Stomach smooth muscle (tissue), 2 donors: ENCODE measurements at regions not wholly inside any gene's neighbourhood (a gene's known extent, or its start where the extent isn't known, plus 50 kb on each side); places are given as distances from the start of the nearest gene placed in this dataset.

Source experiments
- H3K27ac ChIP-seq: one replicate; pipeline ENCODE4 v1.7.0; 2013; ENCODE audit warnings: mild to moderate bottlenecking, low read length, inconsistent platforms
- H3K27me3 ChIP-seq, 2 donors: one replicate each; pipeline ENCODE4 v1.7.0; 2013; ENCODE audit warnings: low read length in 2 of 2; ENCODE audit not compliant: insufficient read depth in 2 of 2, control insufficient read depth in 1 of 2
- H3K36me3 ChIP-seq, 2 donors: one replicate each; pipeline ENCODE4 v1.7.0; 2013; ENCODE audit warnings: low read length in 2 of 2; ENCODE audit not compliant: control insufficient read depth in 2 of 2, insufficient read depth in 2 of 2
- H3K4me1 ChIP-seq: one replicate; pipeline ENCODE4 v1.7.0; 2013; ENCODE audit warnings: low read length; ENCODE audit not compliant: control insufficient read depth, insufficient read depth
- H3K4me3 ChIP-seq, 2 donors: one replicate each; pipeline ENCODE4 v1.7.0; 2013; ENCODE audit warnings: low read length in 2 of 2
- H3K9ac ChIP-seq, 2 donors: one replicate each; pipeline ENCODE4 v1.7.0; 2013; ENCODE audit warnings: low read length in 2 of 2, mild to moderate bottlenecking in 1 of 2
- H3K9me3 ChIP-seq, 2 donors: one replicate each; pipeline ENCODE4 v1.7.0; 2013; ENCODE audit warnings: low read length in 2 of 2; ENCODE audit not compliant: control insufficient read depth in 2 of 2
- donor health status: healthy.
- donor health status: Pancreatic carcinoma.

DNA sequence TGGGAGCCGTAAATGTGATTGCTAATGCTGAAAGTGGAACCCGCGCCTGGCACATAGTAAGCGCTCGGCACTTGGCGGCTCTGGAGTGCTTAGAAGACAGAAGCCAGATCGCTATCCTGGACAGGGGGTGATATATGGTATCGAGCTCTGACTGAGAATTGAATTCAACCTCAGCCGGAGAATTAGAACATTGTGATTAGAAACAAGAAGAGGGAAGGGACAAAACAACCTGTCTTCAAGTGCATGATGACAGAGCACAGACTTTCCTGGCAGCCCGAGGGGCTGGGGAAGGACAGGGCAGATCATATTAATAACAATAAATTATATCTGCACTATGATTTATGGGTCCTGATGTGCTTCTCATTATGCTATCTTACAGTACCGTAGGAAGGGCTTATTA lies 66.9 kb upstream of the TBX3 start:
- H3K27me3 ChIP-seq, result no peaks in the 10 kb centered on the region
- no peaks in the 10 kb centered on the region for H3K36me3 ChIP-seq
- no peak overlapping the region for H3K9ac ChIP-seq

DNA sequence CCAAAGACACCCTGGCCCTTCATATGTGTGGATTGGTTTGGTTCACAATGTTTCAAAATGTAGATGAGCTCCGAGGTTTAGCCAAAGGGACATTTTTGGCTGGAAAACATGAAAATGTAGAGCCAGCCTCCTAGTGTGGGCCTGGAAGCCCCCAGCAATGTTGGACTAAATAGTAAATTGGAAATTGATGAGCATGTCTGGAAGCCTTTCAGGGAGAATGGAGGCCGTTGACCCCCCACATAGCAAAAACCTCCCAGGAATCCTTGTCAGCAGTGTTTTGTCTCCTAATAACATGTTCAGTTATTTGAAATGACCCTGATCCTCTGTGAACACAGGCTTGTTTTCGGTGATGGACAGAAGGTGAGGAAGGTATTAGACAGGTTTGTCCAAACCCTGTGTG lies 65.1 kb upstream of the TBX3 start:
- Histone ChIP-seq H3K36me3 (no peaks in the 10 kb centered on the region), H3K9ac (no peak overlapping the region), H3K9me3 (no peaks in the 10 kb centered on the region), H3K27me3 (no peaks in the 10 kb centered on the region), H3K27ac (no peak overlapping the region), H3K4me1 (peaks cover 13% of the 10 kb centered on the region), H3K4me3 (no peak overlapping the region)

More for the DNA sequence above, 66.9 kb upstream of the TBX3 start:
- no peak overlapping the region for H3K4me3 ChIP-seq
- H3K4me1 ChIP-seq, result peaks cover 4% of the 10 kb centered on the region
- no peaks in the 10 kb centered on the region for H3K9me3 ChIP-seq
- no peak overlapping the region for H3K27ac ChIP-seq

DNA sequence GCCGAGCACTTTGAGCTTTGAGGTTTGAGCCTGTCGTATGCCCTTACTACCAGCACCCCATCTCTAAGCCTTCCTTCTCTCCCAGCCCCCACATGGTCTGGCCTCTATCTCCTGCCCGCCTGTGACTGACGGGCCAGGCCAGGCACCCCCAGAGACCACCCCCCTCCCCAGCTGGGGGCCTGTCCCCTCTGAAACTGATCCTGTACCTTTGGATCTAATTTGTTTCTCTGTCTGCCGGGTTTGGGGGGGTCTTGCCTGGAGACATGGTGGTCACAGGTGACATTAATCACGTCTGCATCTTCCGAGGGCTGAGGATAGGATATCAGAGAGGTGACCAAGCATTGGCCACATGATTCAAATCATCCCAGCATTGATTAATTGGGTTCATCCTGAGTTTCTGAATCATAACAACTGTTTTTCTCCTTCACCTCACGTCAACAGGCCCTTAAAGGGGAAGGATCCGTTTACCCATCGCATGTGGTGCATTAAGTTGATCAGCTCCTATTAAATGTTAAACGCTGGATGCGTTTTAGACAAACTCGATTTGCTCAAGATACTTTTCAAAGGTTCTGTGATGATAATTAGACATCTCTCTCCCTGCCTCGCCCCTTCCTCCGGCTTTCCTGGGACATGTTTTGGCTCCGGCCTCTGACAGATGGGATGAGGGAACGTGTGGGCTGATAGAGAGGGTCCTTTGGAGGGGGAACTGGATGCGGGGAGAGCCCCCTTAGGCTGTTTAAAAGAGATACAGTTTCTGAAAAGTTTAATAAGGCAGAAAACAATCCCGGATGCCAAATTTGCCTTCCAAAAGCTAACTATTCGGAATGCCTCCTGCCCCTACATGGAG lies 63.3 kb upstream of the TBX3 start:
- Histone ChIP-seq H3K4me1 (peaks cover 14% of the 10 kb centered on the region), H3K9ac (no peak overlapping the region), H3K9me3 (no peaks in the 10 kb centered on the region)

DNA sequence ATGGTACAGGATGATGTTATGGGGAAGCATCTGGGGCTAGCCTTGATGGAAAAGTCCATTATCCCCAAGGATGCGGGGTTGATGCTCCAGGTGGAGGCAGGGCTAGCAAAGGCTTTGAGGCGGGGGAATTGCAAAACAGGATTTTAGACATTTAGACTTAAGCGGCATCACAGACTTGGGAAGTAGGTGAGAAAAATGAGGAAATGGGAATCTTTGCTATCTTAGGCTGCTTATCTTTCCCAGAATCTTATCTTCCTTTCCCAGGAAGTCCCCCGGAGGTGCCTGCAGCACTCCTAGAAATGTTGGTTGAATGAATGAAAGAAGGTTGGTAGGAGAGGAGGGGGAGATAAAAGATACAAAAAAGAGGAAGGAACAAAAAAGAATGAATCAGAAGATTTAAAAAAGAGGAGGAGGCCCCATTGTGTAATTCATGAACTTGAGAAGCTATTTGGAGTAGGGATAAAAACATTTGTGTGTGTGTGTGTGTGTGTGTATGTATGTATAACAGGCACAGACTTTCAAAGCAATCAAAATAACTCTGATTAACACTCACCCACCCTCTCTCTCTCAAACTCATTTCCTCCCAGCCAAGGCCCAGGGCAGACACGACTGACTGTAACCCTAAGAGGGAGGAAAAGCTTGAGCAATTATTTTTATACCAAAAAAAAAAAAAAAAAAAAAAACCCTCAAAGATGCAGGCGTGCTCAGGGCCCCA lies 62.5 kb upstream of the TBX3 start:
- no peak overlapping the region for H3K27ac ChIP-seq
- H3K4me1 ChIP-seq, result peaks cover 10% of the 10 kb centered on the region
- H3K27me3 ChIP-seq, result no peaks in the 10 kb centered on the region
- H3K4me3 ChIP-seq, result no peak overlapping the region
- no peak overlapping the region for H3K9ac ChIP-seq
- no peaks in the 10 kb centered on the region for H3K36me3 ChIP-seq
- no peaks in the 10 kb centered on the region for H3K9me3 ChIP-seq

More for the DNA sequence above, 63.3 kb upstream of the TBX3 start:
- H3K36me3 ChIP-seq, result no peaks in the 10 kb centered on the region
- no peak overlapping the region for H3K27ac ChIP-seq
- no peaks in the 10 kb centered on the region for H3K27me3 ChIP-seq
- H3K4me3 ChIP-seq, result no peak overlapping the region

DNA sequence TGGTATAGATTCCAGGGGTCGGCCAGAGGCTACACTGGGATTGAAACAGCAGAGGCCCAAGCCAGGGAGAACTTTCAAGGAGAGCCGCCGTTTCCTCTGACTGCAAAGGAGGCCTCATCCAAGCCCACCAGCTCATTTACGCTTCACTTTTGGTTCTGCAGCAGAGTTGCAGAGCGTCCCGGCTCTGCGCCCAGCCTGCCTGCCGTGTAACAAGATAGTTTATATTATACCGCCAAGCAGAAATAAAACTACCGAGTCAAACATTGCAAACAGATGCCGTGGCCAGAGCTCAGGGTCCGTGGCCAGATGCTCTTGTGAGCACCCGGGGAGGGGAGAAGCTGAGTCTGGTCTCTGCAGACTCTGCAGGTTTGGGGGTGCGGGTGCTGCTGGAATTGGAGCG lies 60.7 kb upstream of the TBX3 start:
- Histone ChIP-seq H3K9ac (no peak overlapping the region), H3K4me3 (peak overlapping the region; percentile 23 to 58), H3K9me3 (no peaks in the 10 kb centered on the region), H3K36me3 (no peaks in the 10 kb centered on the region), H3K4me1 (peaks cover 10% of the 10 kb centered on the region), H3K27ac (no peak overlapping the region), H3K27me3 (no peaks in the 10 kb centered on the region)

DNA sequence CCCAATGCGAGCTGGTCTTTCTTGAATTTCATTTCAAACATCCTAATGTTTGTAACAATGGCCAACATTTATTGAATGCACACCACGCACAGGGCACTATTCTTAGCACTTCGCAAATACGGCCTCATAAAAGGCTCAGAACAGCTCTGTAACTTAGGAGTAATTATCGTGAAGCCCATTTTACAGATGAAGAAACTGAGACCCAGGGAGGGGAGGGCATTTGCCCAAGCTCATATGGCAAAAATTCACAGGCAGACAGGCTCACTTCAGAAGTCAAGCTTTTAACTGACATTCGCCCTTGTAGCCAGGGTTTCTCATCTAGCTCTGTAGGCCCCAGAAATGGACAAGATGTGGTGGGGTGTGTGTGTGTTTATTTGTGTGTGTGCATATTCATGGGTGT lies 60.3 kb upstream of the TBX3 start:
- Histone ChIP-seq H3K9me3 (no peaks in the 10 kb centered on the region), H3K4me1 (peaks cover 10% of the 10 kb centered on the region), H3K36me3 (no peaks in the 10 kb centered on the region), H3K27me3 (no peaks in the 10 kb centered on the region), H3K27ac (no peak overlapping the region), H3K4me3 (peak overlapping the region; percentile 23 to 58), H3K9ac (no peak overlapping the region)

DNA sequence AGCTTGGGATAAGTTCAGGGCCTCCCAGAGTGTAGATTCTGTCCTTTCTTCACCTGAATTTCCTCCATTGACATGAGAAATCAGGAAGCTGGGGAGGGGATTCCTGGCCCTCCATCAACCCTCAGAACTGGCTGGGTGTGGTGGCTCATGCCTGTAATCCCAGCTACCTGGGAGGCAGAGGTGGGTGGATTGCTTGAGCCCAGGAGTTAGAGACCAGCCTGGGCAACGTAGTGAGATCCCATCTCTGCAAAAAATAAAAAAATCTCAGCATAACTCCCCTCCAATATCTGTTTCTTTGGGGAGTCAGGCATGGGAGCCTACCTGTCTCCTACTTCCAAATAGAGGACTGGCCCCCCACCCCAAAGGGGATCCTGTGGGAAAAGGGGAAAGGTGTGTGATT lies 59.8 kb upstream of the TBX3 start:
- H3K27me3 ChIP-seq, result no peaks in the 10 kb centered on the region
- H3K9me3 ChIP-seq, result no peaks in the 10 kb centered on the region
- peaks cover 10% of the 10 kb centered on the region for H3K4me1 ChIP-seq
- H3K4me3 ChIP-seq, result no peak overlapping the region
- H3K27ac ChIP-seq, result no peak overlapping the region
- H3K9ac ChIP-seq, result no peak overlapping the region
- no peaks in the 10 kb centered on the region for H3K36me3 ChIP-seq

DNA sequence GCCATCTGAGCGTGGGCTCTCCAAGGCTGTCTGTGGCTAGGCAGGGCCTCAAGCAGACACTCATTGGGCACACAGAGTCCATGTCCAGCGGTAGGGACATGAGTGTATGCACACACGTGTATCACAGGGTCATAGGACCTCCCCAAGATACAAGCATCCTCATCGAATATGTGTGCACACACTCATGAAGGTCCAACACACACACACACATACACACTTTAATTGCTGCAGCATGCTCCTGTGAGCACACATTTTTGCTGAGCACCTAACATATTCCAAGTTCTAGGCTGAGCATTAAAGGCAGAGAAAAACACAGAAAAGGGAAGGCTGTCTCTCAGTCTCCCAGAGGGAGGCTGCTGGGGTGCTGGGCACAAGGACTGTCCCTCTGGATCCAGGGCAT lies 59.3 kb upstream of the TBX3 start:
- Histone ChIP-seq H3K4me1 (peaks cover 10% of the 10 kb centered on the region), H3K9ac (no peak overlapping the region), H3K27ac (no peak overlapping the region), H3K9me3 (no peaks in the 10 kb centered on the region), H3K36me3 (no peaks in the 10 kb centered on the region), H3K27me3 (no peaks in the 10 kb centered on the region), H3K4me3 (no peak overlapping the region)

DNA sequence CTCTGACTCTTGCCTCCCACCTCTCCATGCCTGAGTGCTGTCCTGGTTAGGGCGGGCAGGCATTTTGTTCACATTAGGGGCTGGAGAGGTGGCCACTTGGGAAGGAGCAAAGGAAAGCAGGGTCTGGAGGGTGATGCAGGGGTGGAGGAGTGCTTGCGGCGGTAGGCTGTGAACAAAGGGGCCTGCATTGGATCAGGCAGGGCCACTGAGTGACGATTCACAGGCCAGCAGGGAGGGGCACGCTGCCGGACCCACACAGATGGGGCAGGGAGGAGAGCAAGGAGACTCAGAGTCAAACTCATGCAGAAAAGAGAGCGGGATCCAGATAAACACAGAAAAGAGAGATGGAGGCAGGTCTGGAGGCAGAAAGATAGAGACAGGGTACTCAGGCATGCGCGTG lies 58.4 kb upstream of the TBX3 start:
- H3K9ac ChIP-seq, result no peak overlapping the region
- H3K4me3 ChIP-seq, result no peak overlapping the region
- peaks cover 10% of the 10 kb centered on the region for H3K4me1 ChIP-seq
- H3K27me3 ChIP-seq, result no peaks in the 10 kb centered on the region
- no peaks in the 10 kb centered on the region for H3K9me3 ChIP-seq
- no peak overlapping the region for H3K27ac ChIP-seq
- no peaks in the 10 kb centered on the region for H3K36me3 ChIP-seq

DNA sequence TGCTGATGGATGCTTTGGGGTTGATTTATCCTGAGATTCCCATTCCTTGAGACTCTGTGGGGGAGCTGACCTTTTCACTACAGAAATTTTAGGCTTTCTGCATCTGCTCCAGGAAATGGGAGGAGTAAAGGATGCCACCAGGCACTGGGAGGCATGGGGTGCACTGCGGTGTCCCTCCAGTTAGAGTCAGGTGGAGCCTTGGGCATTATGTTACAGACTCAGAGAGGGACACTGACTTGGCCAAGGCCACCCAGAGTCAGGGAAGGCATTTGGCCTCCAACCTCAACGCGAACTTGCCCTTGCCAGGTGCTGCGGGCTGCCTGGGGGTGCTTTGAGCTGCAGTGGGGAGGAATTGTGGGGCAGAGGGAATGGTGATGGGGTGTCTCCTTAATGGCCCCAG lies 58.0 kb upstream of the TBX3 start:
- no peaks in the 10 kb centered on the region for H3K36me3 ChIP-seq
- H3K4me3 ChIP-seq, result no peak overlapping the region
- H3K4me1 ChIP-seq, result peaks cover 10% of the 10 kb centered on the region
- H3K27me3 ChIP-seq, result no peaks in the 10 kb centered on the region
- H3K9ac ChIP-seq, result no peak overlapping the region
- no peak overlapping the region for H3K27ac ChIP-seq
- H3K9me3 ChIP-seq, result no peaks in the 10 kb centered on the region

DNA sequence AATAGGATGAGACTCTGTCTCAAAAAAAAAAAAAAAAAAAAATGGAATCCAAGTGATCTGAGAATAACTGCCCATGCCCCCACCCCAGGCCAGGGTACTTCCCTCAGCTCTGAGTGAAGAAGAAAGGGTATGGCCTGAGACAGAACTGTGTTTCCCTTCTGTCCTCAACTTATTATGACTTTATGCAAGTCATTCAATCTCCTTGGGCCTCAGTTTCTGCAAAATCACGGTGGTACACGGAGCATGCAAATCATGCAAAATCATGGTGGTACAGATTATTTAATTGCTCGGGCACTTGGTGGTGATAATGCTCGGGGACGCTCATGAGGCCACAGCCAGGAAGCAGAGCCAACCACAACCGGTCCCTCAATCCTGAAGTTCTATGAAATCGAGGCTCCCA lies 56.5 kb upstream of the TBX3 start:
- Histone ChIP-seq H3K36me3 (no peaks in the 10 kb centered on the region), H3K9ac (no peak overlapping the region), H3K27ac (no peak overlapping the region), H3K27me3 (peaks cover 12 to 13% of the 10 kb centered on the region in 2 donors), H3K4me1 (peaks cover 15% of the 10 kb centered on the region), H3K4me3 (no peak overlapping the region), H3K9me3 (no peaks in the 10 kb centered on the region)
